Islet of Langerhans (tissue), 1 donor: ENCODE measurements at regions not wholly inside any gene's neighbourhood (a gene's known extent, or its start where the extent isn't known, plus 50 kb on each side); places are given as distances from the start of the nearest gene placed in this dataset.
"Not testable (repeated sequence)": the region's sequence is repeated elsewhere in the genome, so short reads cannot be mapped to it uniquely, and the experiment has no call there.

ENCODE experiments used
- FAIRE-seq: peaks from one replicate; lab custom pipeline; 2011; peaks lifted over from hg19 to GRCh38; lab: Jason Lieb, UNC

- FAIRE-seq, result no peak
Observed at GRCh38 chr6:84867521-84867920, 103.1 kb upstream of the TBX18 start.

DNA sequence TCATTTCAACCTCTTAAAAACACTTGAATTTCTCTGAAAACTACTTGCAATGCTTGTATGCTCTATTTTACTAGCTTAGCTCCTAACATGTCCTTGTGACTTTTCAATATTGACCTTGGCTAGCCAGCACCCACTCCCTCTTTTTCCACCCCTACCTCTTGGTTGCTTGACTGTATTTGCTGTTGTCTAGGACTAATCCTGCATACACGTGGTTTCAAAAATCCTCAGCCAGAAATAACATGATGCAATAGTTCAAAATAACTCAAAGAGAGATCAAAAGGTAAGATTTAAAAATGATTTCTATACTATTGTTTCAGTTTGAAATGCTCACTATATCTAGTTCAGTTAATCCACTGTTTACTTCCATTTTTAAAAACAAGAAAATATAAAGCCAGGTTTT, 102.3 kb upstream of the TBX18 start:
- FAIRE-seq, result no peak

- not testable (repeated sequence) for FAIRE-seq
Observed at GRCh38 chr6:84865372-84865771, 101.0 kb upstream of the TBX18 start.

DNA sequence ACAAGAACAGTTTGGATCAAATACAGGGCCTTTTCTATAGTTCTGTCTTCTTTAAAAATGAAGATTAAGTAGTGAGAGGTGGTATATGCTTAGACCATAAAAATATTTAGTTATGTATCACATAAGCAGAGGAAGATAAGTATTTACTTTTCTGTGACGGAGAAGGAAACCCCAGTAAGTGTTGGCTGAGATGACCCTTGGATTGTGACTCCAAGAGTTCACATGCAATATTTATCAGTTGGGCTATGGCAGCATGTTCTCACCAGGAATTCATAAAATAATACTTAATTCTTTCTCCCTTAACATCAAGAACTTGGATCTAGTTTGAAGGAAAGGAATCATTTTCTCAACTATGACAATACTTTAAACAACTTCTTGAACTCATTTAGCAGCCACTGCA, 98.4 kb upstream of the TBX18 start:
- no peak for FAIRE-seq

- no peak for FAIRE-seq
Observed at GRCh38 chr6:84860920-84861319, 96.5 kb upstream of the TBX18 start.

DNA sequence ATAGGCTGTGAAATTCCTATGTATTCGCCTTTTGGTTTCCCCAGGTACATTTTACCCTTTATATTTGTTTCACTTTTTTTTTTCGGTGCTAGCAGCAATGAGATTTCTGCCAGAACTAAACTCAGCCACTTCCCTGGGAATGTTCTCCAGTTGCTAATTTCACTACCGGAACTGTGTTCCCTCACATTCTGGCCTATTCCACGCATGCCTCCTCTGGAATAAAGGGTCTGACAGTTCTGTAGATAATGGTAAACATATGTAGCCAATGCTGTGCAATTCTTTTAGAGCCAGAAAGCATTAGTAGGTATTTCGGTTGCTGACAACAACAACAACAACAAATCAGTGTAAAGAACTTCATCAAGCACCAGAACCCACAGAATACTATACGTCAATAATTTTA, 96.1 kb upstream of the TBX18 start:
- no peak for FAIRE-seq

GRCh38 chr6:84854811-84855400, 90.5 kb upstream of the TBX18 start:
- FAIRE-seq, result no peak

DNA sequence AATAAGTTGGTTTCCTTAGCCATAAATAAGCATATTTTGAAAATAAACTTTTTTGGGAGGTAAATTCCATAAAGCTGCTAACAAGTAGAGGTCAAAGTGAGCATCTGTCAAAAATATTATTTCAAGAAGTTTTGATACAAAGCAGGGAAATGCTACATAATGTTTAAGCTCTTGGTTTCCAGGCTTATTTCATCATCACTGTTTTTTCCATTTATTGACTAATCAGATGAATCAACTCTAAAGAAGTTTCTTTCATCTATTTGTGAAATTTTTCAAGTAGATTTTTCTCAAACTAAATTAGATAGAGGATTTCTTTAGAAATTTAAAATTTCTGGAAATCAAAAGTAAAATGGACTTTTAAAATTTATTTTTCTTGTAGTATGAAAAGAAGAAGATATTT, 89.5 kb upstream of the TBX18 start:
- FAIRE-seq, result no peak

DNA sequence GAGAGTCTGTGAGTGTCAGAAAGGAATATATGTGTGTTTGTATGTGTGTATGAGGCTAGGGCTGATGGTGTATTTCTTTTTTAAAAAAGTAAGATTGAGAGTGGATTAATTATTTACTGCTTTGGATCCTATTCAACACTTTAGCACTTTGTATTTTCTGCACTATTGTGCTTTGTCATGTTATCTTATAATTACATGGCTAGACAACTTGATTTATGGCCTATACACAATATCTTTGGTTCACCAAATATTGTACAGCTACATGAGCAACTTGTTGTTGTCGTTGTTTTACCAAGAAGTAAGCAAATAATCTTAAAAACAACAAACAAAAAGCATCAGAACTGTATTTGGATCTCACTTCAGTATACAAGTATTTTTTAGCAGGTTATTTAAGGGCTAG, 84.6 kb upstream of the TBX18 start:
- FAIRE-seq, result no peak

DNA sequence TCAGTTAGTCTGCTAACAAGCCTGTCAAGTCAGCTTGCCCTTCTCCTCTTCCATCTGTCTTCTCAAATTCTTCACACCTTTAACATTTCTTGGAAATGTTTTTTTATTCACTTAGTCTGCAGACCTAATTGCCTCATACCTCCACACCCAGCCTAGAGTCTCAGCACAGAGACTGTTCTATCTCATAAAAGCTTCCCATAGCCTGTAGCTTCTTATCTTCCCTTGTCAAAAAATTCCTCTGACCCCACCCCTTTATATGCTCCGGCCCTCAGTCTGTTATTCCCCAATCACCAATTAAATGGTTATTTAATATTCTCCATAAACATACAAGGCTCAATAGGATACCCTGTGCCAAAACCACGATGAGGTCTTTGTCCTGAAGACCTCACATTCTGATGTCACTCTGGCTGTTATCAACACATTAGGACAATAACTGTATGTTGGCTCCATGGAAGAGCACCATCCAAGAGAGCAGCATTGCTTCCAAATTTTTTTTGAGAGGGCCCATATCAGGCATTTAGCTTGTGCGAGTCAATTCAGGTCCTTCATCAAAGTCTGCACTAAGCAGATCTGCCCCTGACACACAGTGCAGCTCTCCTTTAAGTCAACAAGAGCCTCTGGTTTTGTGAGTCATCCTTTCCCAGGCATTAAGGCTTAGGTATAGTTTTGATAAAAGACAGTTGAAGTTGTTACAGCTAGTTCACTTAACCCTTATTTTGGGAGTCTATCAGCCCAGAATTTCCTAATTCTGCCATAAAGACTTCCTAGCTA, 83.2 kb upstream of the TBX18 start:
- no peak for FAIRE-seq

GRCh38 chr6:84842525-84843166, 78.2 kb upstream of the TBX18 start:
- FAIRE-seq, result no peak

GRCh38 chr6:84837068-84837866, 72.9 kb upstream of the TBX18 start:
- not testable (repeated sequence) for FAIRE-seq

DNA sequence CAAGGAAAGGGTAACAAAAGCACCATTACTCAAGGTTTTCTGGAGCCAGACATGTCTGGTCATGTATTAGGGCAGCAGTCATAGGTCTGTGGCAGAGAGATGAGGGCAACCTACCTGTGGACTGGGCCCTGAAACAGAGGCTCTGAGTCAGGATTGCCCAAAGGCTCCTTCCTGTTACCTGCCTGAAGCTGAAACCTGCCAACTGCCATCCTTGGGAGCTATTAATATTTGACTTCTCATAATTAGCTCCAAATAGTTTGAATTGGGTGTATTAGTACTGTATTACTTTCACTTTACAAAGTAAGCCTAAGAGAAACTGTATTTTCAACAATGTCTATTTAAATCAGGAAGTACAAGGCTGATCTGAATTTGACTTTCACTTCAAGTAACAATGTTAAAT, 72.0 kb upstream of the TBX18 start:
- no peak for FAIRE-seq

DNA sequence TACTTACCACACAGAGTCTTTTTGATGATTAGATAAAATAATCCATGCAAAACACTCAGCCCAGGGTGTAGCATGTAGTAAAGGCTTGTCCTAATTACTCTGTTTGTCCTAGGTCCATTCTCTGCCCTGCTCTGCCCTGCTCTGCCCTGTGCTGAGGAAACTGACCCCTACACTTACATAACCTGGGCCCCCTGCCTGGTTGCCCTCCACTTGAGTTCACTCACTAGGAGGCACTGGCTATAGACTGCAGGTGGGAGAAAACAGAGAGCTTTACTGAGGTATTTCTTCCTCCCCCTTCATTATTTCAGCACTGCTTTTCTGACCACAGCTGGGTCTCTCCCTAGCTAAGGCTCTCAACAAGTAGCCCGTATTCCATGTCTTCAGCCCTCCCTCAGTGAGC, 70.9 kb upstream of the TBX18 start:
- no peak for FAIRE-seq

DNA sequence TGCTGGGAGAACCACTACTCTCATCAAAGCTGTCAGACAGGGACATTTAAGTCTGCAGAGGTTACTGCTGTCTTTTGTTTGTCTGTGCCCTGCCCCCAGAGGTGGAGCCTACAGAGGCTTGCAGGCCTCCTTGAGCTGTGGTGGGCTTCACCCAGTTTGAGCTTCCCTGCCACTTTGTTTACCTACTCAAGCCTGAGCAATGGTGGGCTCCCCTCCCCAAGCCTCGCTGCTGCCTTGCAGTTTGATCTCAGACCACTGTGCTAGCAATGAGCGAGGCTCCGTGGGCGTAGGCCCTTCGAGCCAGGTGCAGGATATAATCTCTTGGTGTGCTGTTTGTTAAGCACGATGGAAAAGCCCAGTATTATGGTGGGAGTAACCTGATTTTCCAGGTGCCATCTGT, 67.5 kb upstream of the TBX18 start:
- not testable (repeated sequence) for FAIRE-seq

GRCh38 chr6:84825461-84825860, 61.1 kb upstream of the TBX18 start:
- no peak for FAIRE-seq

- not testable (repeated sequence) for FAIRE-seq
Observed at GRCh38 chr6:84821314-84821713, 56.9 kb upstream of the TBX18 start.

- FAIRE-seq, result no peak
Observed at GRCh38 chr6:84816741-84817140, 52.3 kb upstream of the TBX18 start.

- no peak for FAIRE-seq
Observed at GRCh38 chr6:84815896-84816735, 51.7 kb upstream of the TBX18 start.
